IMR-90 (cell line): ENCODE measurements at regions not wholly inside any gene's neighbourhood (a gene's known extent, or its start where the extent isn't known, plus 50 kb on each side); places are given as distances from the start of the nearest gene placed in this dataset.
"Not testable (repeated sequence)": the region's sequence is repeated elsewhere in the genome, so short reads cannot be mapped to it uniquely, and the experiment has no call there.

Experiments used
- POLR2A ChIP-seq: IDR thresholded peaks from 2 replicates; pipeline ENCODE4 v1.6.1; 2012; ENCODE audit warnings: mild to moderate bottlenecking, low read depth, low read length
- RAD21 ChIP-seq: IDR thresholded peaks from 2 replicates; pipeline ENCODE4 v1.6.1; 2012; ENCODE audit warnings: low read length, improper control_type of control experiment
- TF ChIP-seq, protein P1 (sequence below): conservative IDR thresholded peaks from 2 replicates; pipeline ENCODE4 v1.5.1; 2012; ENCODE audit warnings: mild to moderate bottlenecking, low read depth, low read length, improper control_type of control experiment
- TF ChIP-seq, protein P2 (sequence below): fragments of 150-350 bp; IDR thresholded peaks from 2 replicates; pipeline ENCODE4 v1.6.1; 2016; ENCODE audit warnings: low read depth, mild to moderate bottlenecking, low read length, moderate library complexity, borderline replicate concordance

- not testable (repeated sequence) for TF ChIP-seq POLR2A, RAD21
- TF ChIP-seq, protein P1, sequence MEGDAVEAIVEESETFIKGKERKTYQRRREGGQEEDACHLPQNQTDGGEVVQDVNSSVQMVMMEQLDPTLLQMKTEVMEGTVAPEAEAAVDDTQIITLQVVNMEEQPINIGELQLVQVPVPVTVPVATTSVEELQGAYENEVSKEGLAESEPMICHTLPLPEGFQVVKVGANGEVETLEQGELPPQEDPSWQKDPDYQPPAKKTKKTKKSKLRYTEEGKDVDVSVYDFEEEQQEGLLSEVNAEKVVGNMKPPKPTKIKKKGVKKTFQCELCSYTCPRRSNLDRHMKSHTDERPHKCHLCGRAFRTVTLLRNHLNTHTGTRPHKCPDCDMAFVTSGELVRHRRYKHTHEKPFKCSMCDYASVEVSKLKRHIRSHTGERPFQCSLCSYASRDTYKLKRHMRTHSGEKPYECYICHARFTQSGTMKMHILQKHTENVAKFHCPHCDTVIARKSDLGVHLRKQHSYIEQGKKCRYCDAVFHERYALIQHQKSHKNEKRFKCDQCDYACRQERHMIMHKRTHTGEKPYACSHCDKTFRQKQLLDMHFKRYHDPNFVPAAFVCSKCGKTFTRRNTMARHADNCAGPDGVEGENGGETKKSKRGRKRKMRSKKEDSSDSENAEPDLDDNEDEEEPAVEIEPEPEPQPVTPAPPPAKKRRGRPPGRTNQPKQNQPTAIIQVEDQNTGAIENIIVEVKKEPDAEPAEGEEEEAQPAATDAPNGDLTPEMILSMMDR, result not testable (repeated sequence)
- TF ChIP-seq, protein P2, sequence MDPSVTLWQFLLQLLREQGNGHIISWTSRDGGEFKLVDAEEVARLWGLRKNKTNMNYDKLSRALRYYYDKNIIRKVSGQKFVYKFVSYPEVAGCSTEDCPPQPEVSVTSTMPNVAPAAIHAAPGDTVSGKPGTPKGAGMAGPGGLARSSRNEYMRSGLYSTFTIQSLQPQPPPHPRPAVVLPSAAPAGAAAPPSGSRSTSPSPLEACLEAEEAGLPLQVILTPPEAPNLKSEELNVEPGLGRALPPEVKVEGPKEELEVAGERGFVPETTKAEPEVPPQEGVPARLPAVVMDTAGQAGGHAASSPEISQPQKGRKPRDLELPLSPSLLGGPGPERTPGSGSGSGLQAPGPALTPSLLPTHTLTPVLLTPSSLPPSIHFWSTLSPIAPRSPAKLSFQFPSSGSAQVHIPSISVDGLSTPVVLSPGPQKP, result not testable (repeated sequence)
These were observed 295.7 kb downstream of the CEP170 start for GRCh38 chr1:242959397-242959796.
